CD4-positive, alpha-beta T cell (primary cell): ENCODE measurements at regions not wholly inside any gene's neighbourhood (a gene's known extent, or its start where the extent isn't known, plus 50 kb on each side); places are given as distances from the start of the nearest gene placed in this dataset.

Experiments used
- ATAC-seq: fragments of 200-7000 bp; cut with Tn5 transposase; one replicate; pipeline ENCODE4 v1.10.0; 2022; ENCODE audit warnings: mild to moderate bottlenecking; ENCODE audit not compliant: poor library complexity
- CTCF ChIA-PET: fragments of 350-600 bp; sonication (Branson Sonifier 250); formaldehyde crosslinking; loops from one replicate; lab custom pipeline; 2021; ENCODE audit warnings: antibody characterized with exemption, inconsistent platforms; lab: Charles Lee
- POLR2A ChIA-PET: fragments of 350-600 bp; sonication (Branson Sonifier 250); formaldehyde crosslinking; loops from one replicate; lab custom pipeline; 2021; ENCODE audit warnings: antibody characterized with exemption, inconsistent platforms; lab: Charles Lee
- DNase-seq, 14 experiments: peaks; one replicate each; pipeline ENCODE4 v3.0.0-alpha.2; 2013 to 2020; ENCODE audit warnings: mixed read lengths in 2 of 14
- H3K27ac ChIP-seq, 2 donors: one replicate each; pipeline versions ENCODE4 v1.5.1 to v1.7.0; 2013; ENCODE audit warnings: low read length in 2 of 2, low read depth in 1 of 2, mild to moderate bottlenecking in 1 of 2
- H3K27me3 ChIP-seq, 2 experiments: 1 replicate in 1 of 2; 2 replicates in 1 of 2; pipeline versions ENCODE4 v1.6.1 to v1.7.0; 2013; ENCODE audit warnings: low read length in 2 of 2, control low read depth in 1 of 2, mild to moderate bottlenecking in 1 of 2, moderate library complexity in 1 of 2; ENCODE audit not compliant: insufficient read depth in 2 of 2, control insufficient read depth in 1 of 2
- H3K36me3 ChIP-seq: one replicate; pipeline ENCODE4 v1.6.1; 2013; ENCODE audit warnings: low read length, control low read depth; ENCODE audit not compliant: insufficient read depth
- H3K4me1 ChIP-seq: one replicate; pipeline ENCODE4 v1.6.1; 2013; ENCODE audit warnings: low read length, control low read depth; ENCODE audit not compliant: insufficient read depth
- H3K4me3 ChIP-seq: one replicate; pipeline ENCODE4 v1.5.1; 2013; ENCODE audit warnings: mild to moderate bottlenecking, low read length, moderate library complexity
- H3K9me3 ChIP-seq, 2 experiments: 1 replicate in 1 of 2; 2 replicates in 1 of 2; pipeline versions ENCODE4 v1.6.1 to v1.7.0; 2013; ENCODE audit warnings: low read length in 2 of 2, mild to moderate bottlenecking in 2 of 2, control low read depth in 1 of 2, moderate library complexity in 1 of 2; ENCODE audit not compliant: control insufficient read depth in 1 of 2, insufficient read depth in 1 of 2
- H3K27ac Mint-ChIP-seq: one replicate; pipeline ENCODE4 v1.8.0; 2020; ENCODE audit warnings: mixed read lengths
- H3K27me3 Mint-ChIP-seq: one replicate; pipeline ENCODE4 v1.8.0; 2021; ENCODE audit warnings: mixed read lengths
- H3K36me3 Mint-ChIP-seq: one replicate; pipeline ENCODE4 v1.8.0; 2021; ENCODE audit warnings: low read depth, mixed read lengths
- H3K4me1 Mint-ChIP-seq: one replicate; pipeline ENCODE4 v1.8.0; 2021; ENCODE audit warnings: low read depth, mixed read lengths
- H3K4me3 Mint-ChIP-seq: one replicate; pipeline ENCODE4 v1.8.0; 2020; ENCODE audit warnings: mild to moderate bottlenecking, mixed read lengths
- H3K9me3 Mint-ChIP-seq: one replicate; pipeline ENCODE4 v1.8.0; 2020; ENCODE audit warnings: mixed read lengths
- CTCF ChIP-seq: fragments of 200-600 bp; IDR thresholded peaks from one replicate; pipeline ENCODE4 v1.8.0; 2022; ENCODE audit warnings: antibody characterized with exemption, mild to moderate bottlenecking
- intact Hi-C, 2 experiments: fragments of 100-400 bp; cut with DNase I in 1 of 2; cut with micrococcal nuclease in 1 of 2; formaldehyde crosslinking; loops; one replicate each; pipeline versions ENCODE4 v1.15.1 to v1.9.0; 2023 to 2025; cut with DNase I, micrococcal nuclease

GRCh38 chr20:48470141-48470540 lies 357.7 kb downstream of the PREX1 start:
- no peak for TF ChIP-seq CTCF
- no peaks in the 10 kb centered on the region for H3K36me3 Mint-ChIP-seq
- H3K27me3 Mint-ChIP-seq = peaks cover 5% of the 10 kb centered on the region
- no peak overlapping the region for H3K27ac ChIP-seq
- no peak overlapping the region for H3K27ac Mint-ChIP-seq
- no peaks in the 10 kb centered on the region for H3K4me1 ChIP-seq
- no peaks in the 10 kb centered on the region for H3K36me3 ChIP-seq
- no peak overlapping the region for H3K4me3 Mint-ChIP-seq
- intact Hi-C loops = no loop called here
- H3K4me3 ChIP-seq = no peak overlapping the region
- no peaks in the 10 kb centered on the region for H3K9me3 Mint-ChIP-seq
- no peak for ATAC-seq
- no peaks in the 10 kb centered on the region for H3K4me1 Mint-ChIP-seq
- no peak for DNase-seq
- no peaks in the 10 kb centered on the region for H3K9me3 ChIP-seq
- ChIA-PET POLR2A (no interaction called here), CTCF (no interaction called here)
- H3K27me3 ChIP-seq = no peaks in the 10 kb centered on the region

- Mint-ChIP-seq H3K4me3 (no peak overlapping the region), H3K4me1 (no peaks in the 10 kb centered on the region), H3K9me3 (no peaks in the 10 kb centered on the region), H3K27me3 (peaks cover 5% of the 10 kb centered on the region), H3K36me3 (no peaks in the 10 kb centered on the region), H3K27ac (no peak overlapping the region)
- Histone ChIP-seq H3K27me3 (peaks cover 0 to 2% of the 10 kb centered on the region in 2 experiments), H3K4me1 (no peaks in the 10 kb centered on the region), H3K4me3 (no peak overlapping the region), H3K9me3 (no peaks in the 10 kb centered on the region), H3K27ac (no peak overlapping the region), H3K36me3 (no peaks in the 10 kb centered on the region)
- no peak for ATAC-seq
- ChIA-PET CTCF (no interaction called here), POLR2A (no interaction called here)
- TF ChIP-seq CTCF = no peak
- intact Hi-C loops = no loop called here
- DNase-seq = no peak
Observed at GRCh38 chr20:48469026-48469425, 358.8 kb downstream of the PREX1 start.

GRCh38 chr20:48468571-48468970 lies 359.2 kb downstream of the PREX1 start:
- DNase-seq = no peak
- ATAC-seq = no peak
- intact Hi-C loops = no loop called here
- Histone ChIP-seq H3K36me3 (no peaks in the 10 kb centered on the region), H3K27ac (no peak overlapping the region), H3K9me3 (no peaks in the 10 kb centered on the region), H3K4me1 (no peaks in the 10 kb centered on the region), H3K4me3 (no peak overlapping the region), H3K27me3 (peaks cover 0 to 2% of the 10 kb centered on the region in 2 experiments)
- TF ChIP-seq CTCF = no peak
- H3K4me3 Mint-ChIP-seq = no peak overlapping the region
- peaks cover 5% of the 10 kb centered on the region for H3K27me3 Mint-ChIP-seq
- H3K9me3 Mint-ChIP-seq = no peaks in the 10 kb centered on the region
- H3K36me3 Mint-ChIP-seq = no peaks in the 10 kb centered on the region
- H3K27ac Mint-ChIP-seq = no peak overlapping the region
- no peaks in the 10 kb centered on the region for H3K4me1 Mint-ChIP-seq
- ChIA-PET CTCF (no interaction called here), POLR2A (no interaction called here)
